NCI-H2171 treated with DMSO at 0.1 percent for 48 hours (cell line): ENCODE measurements at regions not wholly inside any gene's neighbourhood (a gene's known extent, or its start where the extent isn't known, plus 50 kb on each side); places are given as distances from the start of the nearest gene placed in this dataset.

Experiments used
- DNase-seq: peaks from one replicate; lab custom pipeline; 2025; lab: John Stamatoyannopoulos, UW

GRCh38 chr3:43866529-43867353, 176.0 kb downstream of the ABHD5 start:
- DNase-seq, result no peak

GRCh38 chr3:43867436-43868072, 176.8 kb downstream of the ABHD5 start:
- DNase-seq, result no peak

GRCh38 chr3:43869491-43869890, 178.8 kb downstream of the ABHD5 start:
- no peak for DNase-seq

- DNase-seq, result no peak
Measured at GRCh38 chr3:43870120-43870519, 179.4 kb downstream of the ABHD5 start.

- no peak for DNase-seq
Measured at GRCh38 chr3:43870844-43871626, 180.3 kb downstream of the ABHD5 start.

- no peak for DNase-seq
Measured at GRCh38 chr3:43871627-43872245, 181.0 kb downstream of the ABHD5 start.

- DNase-seq, result no peak
Measured at GRCh38 chr3:43872301-43872700, 181.6 kb downstream of the ABHD5 start.

- DNase-seq, result peak; percentile 19
Measured at GRCh38 chr3:43872901-43873300, 182.2 kb downstream of the ABHD5 start.

GRCh38 chr3:43873723-43874122, 183.0 kb downstream of the ABHD5 start:
- DNase-seq, result no peak

- DNase-seq, result no peak
Measured at GRCh38 chr3:43874290-43874689, 183.6 kb downstream of the ABHD5 start.

GRCh38 chr3:43874731-43875130, 184.0 kb downstream of the ABHD5 start:
- no peak for DNase-seq

- DNase-seq, result no peak
Measured at GRCh38 chr3:43876648-43877047, 185.9 kb downstream of the ABHD5 start.

GRCh38 chr3:43879166-43879565, 188.4 kb downstream of the ABHD5 start:
- DNase-seq, result no peak

- no peak for DNase-seq
Measured at GRCh38 chr3:43882976-43883680, 192.4 kb downstream of the ABHD5 start.

- no peak for DNase-seq
Measured at GRCh38 chr3:43883729-43884396, 193.1 kb downstream of the ABHD5 start.

GRCh38 chr3:43884581-43884980, 193.8 kb downstream of the ABHD5 start:
- no peak for DNase-seq

- no peak for DNase-seq
Measured at GRCh38 chr3:43885908-43886618, 195.3 kb downstream of the ABHD5 start.

GRCh38 chr3:43892061-43892460, 201.3 kb downstream of the ABHD5 start:
- no peak for DNase-seq

- DNase-seq, result peak; percentile 70
Measured at GRCh38 chr3:43892526-43892925, 201.8 kb downstream of the ABHD5 start.

GRCh38 chr3:43893727-43894126, 203.0 kb downstream of the ABHD5 start:
- DNase-seq, result no peak
